ENCODE measurements at regions not wholly inside any gene's neighbourhood (a gene's known extent, or its start where the extent isn't known, plus 50 kb on each side); places are given as distances from the start of the nearest gene placed in this dataset.
"Not testable (repeated sequence)": the region's sequence is repeated elsewhere in the genome, so short reads cannot be mapped to it uniquely, and the experiment has no call there.

- SMC1A ChIA-PET (ENCODE audit: uncharacterized antibody, unreplicated experiment); ATAC-seq; H2AFZ ChIP-seq (ENCODE audit: control insufficient read depth, low read depth, low read length); H3K27me3 ChIP-seq (replicated peaks in 1 of 2; ENCODE audit: control insufficient read depth in 2 of 2, insufficient read depth in 2 of 2, low read length in 1 of 2); POLR2A ChIA-PET; in situ Hi-C loops (cut with MboI); H3K4me3 ChIP-seq; FAIRE-seq; RAD21 ChIA-PET (ENCODE audit: unreplicated experiment); BruUV-seq (replicated peaks); H3K4me2 ChIP-seq (ENCODE audit: control insufficient read depth, insufficient read depth); DNase-seq (ENCODE audit: low read depth, low spot score); H3K9ac ChIP-seq (ENCODE audit: control insufficient read depth, insufficient read depth, low read length); H4K20me1 ChIP-seq (ENCODE audit: control insufficient read depth, insufficient read depth); H3K27ac ChIP-seq (ENCODE audit: control insufficient read depth, insufficient read depth); H3K36me3 ChIP-seq (ENCODE audit: control insufficient read depth in 2 of 2, insufficient read depth in 2 of 2, low read length in 1 of 2); CTCF ChIA-PET; H3K9me3 ChIP-seq (replicated peaks; ENCODE audit: control insufficient read depth, insufficient read depth, low read length); H3K4me1 ChIP-seq (ENCODE audit: control insufficient read depth, insufficient read depth, low read length); H3K79me2 ChIP-seq (ENCODE audit: control insufficient read depth, insufficient read depth, low read length); intact Hi-C loops (cut with micrococcal nuclease; ENCODE audit: unreplicated experiment): not testable (repeated sequence)
- WGBS (ENCODE audit: insufficient coverage, insufficient replicate concordance, low lambda C conversion rate, missing lambda C conversion rate) = 97% methylated on average over 15 of the region's 28 CpGs
These were observed 104.5 kb upstream of the PZP start for GRCh38 chr12:9312406-9313392.

- ATAC-seq; RAD21 ChIA-PET (ENCODE audit: unreplicated experiment); H3K4me3 ChIP-seq; POLR2A ChIA-PET; intact Hi-C loops (cut with micrococcal nuclease; ENCODE audit: unreplicated experiment); H3K4me2 ChIP-seq (ENCODE audit: control insufficient read depth, insufficient read depth); H4K20me1 ChIP-seq (ENCODE audit: control insufficient read depth, insufficient read depth); DNase-seq (ENCODE audit: low read depth, low spot score); CTCF ChIA-PET; H3K4me1 ChIP-seq (ENCODE audit: control insufficient read depth, insufficient read depth, low read length); SMC1A ChIA-PET (ENCODE audit: uncharacterized antibody, unreplicated experiment); H3K36me3 ChIP-seq (ENCODE audit: control insufficient read depth in 2 of 2, insufficient read depth in 2 of 2, low read length in 1 of 2); H3K79me2 ChIP-seq (ENCODE audit: control insufficient read depth, insufficient read depth, low read length); BruUV-seq (replicated peaks); H3K9ac ChIP-seq (ENCODE audit: control insufficient read depth, insufficient read depth, low read length); FAIRE-seq; H2AFZ ChIP-seq (ENCODE audit: control insufficient read depth, low read depth, low read length); in situ Hi-C loops (cut with MboI); H3K27me3 ChIP-seq (replicated peaks in 1 of 2; ENCODE audit: control insufficient read depth in 2 of 2, insufficient read depth in 2 of 2, low read length in 1 of 2); H3K9me3 ChIP-seq (replicated peaks; ENCODE audit: control insufficient read depth, insufficient read depth, low read length); H3K27ac ChIP-seq (ENCODE audit: control insufficient read depth, insufficient read depth): not testable (repeated sequence)
- 93% methylated on average over 10 of the region's 10 CpGs for WGBS (ENCODE audit: insufficient coverage, insufficient replicate concordance, low lambda C conversion rate, missing lambda C conversion rate)
These were observed 103.3 kb upstream of the PZP start for GRCh38 chr12:9311454-9311853.

GRCh38 chr12:9310645-9311044 lies 102.5 kb upstream of the PZP start:
- H3K4me2 ChIP-seq (ENCODE audit: control insufficient read depth, insufficient read depth); BruUV-seq (replicated peaks); in situ Hi-C loops (cut with MboI); ATAC-seq; H3K36me3 ChIP-seq (ENCODE audit: control insufficient read depth in 2 of 2, insufficient read depth in 2 of 2, low read length in 1 of 2); POLR2A ChIA-PET; H3K79me2 ChIP-seq (ENCODE audit: control insufficient read depth, insufficient read depth, low read length); SMC1A ChIA-PET (ENCODE audit: uncharacterized antibody, unreplicated experiment); H2AFZ ChIP-seq (ENCODE audit: control insufficient read depth, low read depth, low read length); RAD21 ChIA-PET (ENCODE audit: unreplicated experiment); H3K9me3 ChIP-seq (replicated peaks; ENCODE audit: control insufficient read depth, insufficient read depth, low read length); H3K4me1 ChIP-seq (ENCODE audit: control insufficient read depth, insufficient read depth, low read length); H3K27ac ChIP-seq (ENCODE audit: control insufficient read depth, insufficient read depth); FAIRE-seq; H3K4me3 ChIP-seq; CTCF ChIA-PET; H3K27me3 ChIP-seq (replicated peaks in 1 of 2; ENCODE audit: control insufficient read depth in 2 of 2, insufficient read depth in 2 of 2, low read length in 1 of 2); H4K20me1 ChIP-seq (ENCODE audit: control insufficient read depth, insufficient read depth); DNase-seq (ENCODE audit: low read depth, low spot score); intact Hi-C loops (cut with micrococcal nuclease; ENCODE audit: unreplicated experiment); H3K9ac ChIP-seq (ENCODE audit: control insufficient read depth, insufficient read depth, low read length): not testable (repeated sequence)
- WGBS (ENCODE audit: insufficient coverage, insufficient replicate concordance, low lambda C conversion rate, missing lambda C conversion rate) = 82% methylated on average over 6 of the region's 7 CpGs

- H3K4me3 ChIP-seq; CTCF ChIA-PET; H3K4me1 ChIP-seq (ENCODE audit: control insufficient read depth, insufficient read depth, low read length); H3K9me3 ChIP-seq (replicated peaks; ENCODE audit: control insufficient read depth, insufficient read depth, low read length); H3K4me2 ChIP-seq (ENCODE audit: control insufficient read depth, insufficient read depth); H3K36me3 ChIP-seq (ENCODE audit: control insufficient read depth in 2 of 2, insufficient read depth in 2 of 2, low read length in 1 of 2); POLR2A ChIA-PET; H3K9ac ChIP-seq (ENCODE audit: control insufficient read depth, insufficient read depth, low read length); H3K27me3 ChIP-seq (replicated peaks in 1 of 2; ENCODE audit: control insufficient read depth in 2 of 2, insufficient read depth in 2 of 2, low read length in 1 of 2); DNase-seq (ENCODE audit: low read depth, low spot score); H3K79me2 ChIP-seq (ENCODE audit: control insufficient read depth, insufficient read depth, low read length); FAIRE-seq; H3K27ac ChIP-seq (ENCODE audit: control insufficient read depth, insufficient read depth); H2AFZ ChIP-seq (ENCODE audit: control insufficient read depth, low read depth, low read length); intact Hi-C loops (cut with micrococcal nuclease; ENCODE audit: unreplicated experiment); BruUV-seq (replicated peaks); H4K20me1 ChIP-seq (ENCODE audit: control insufficient read depth, insufficient read depth); SMC1A ChIA-PET (ENCODE audit: uncharacterized antibody, unreplicated experiment); RAD21 ChIA-PET (ENCODE audit: unreplicated experiment); in situ Hi-C loops (cut with MboI): not testable (repeated sequence)
- peak; percentile 83 for ATAC-seq
- WGBS (ENCODE audit: insufficient coverage, insufficient replicate concordance, low lambda C conversion rate, missing lambda C conversion rate) = 41% methylated on average over 8 of the region's 12 CpGs
These were observed 101.6 kb upstream of the PZP start for GRCh38 chr12:9309749-9310148.
